Suprapubic skin (tissue), 4 donors: ENCODE measurements at regions not wholly inside any gene's neighbourhood (a gene's known extent, or its start where the extent isn't known, plus 50 kb on each side); places are given as distances from the start of the nearest gene placed in this dataset.

Experiments used
- CTCF ChIP-seq, 2 donors: fragments of 200-600 bp in 1 of 2; fragments of 450-650 bp in 1 of 2; sonication (generic) in 1 of 2; IDR thresholded peaks; one replicate each; pipeline ENCODE4 v1.5.1; 2016 to 2019; ENCODE audit warnings: antibody characterized with exemption in 2 of 2, mild to moderate bottlenecking in 1 of 2, moderate library complexity in 1 of 2
- POLR2A ChIP-seq, 2 donors: fragments of 450-650 bp; IDR thresholded peaks; one replicate each; pipeline ENCODE4 v1.6.1; 2017; ENCODE audit warnings: antibody characterized with exemption in 2 of 2, mild to moderate bottlenecking in 2 of 2, moderate library complexity in 2 of 2
- POLR2AphosphoS5 ChIP-seq, 3 donors: sonication (generic); formaldehyde crosslinking; IDR thresholded peaks; one replicate each; pipeline ENCODE4 v1.6.1; 2017; ENCODE audit warnings: antibody characterized with exemption in 3 of 3

GRCh38 chr4:54367059-54367458 lies 138.0 kb downstream of the PDGFRA start:
- TF ChIP-seq POLR2A (IDR thresholded peaks at IDR 0.05) (no peak), CTCF (IDR thresholded peaks at IDR 0.05) (no peak), POLR2AphosphoS5 (IDR thresholded peaks at IDR 0.05) (no peak)
